IMR-90 (cell line): ENCODE measurements at regions not wholly inside any gene's neighbourhood (a gene's known extent, or its start where the extent isn't known, plus 50 kb on each side); places are given as distances from the start of the nearest gene placed in this dataset.

Experiments used
- ATAC-seq: fragments of 200-7000 bp; cut with Tn5 transposase; 2 replicates; pipeline ENCODE4 v1.9.1; 2020; ENCODE audit warnings: low read depth, mild to moderate bottlenecking, moderate library complexity
- BruUV-seq: library from RNA; stranded (reverse); fragments of 400-500 nt; replicated peaks from 2 replicates; lab custom pipeline; 2021; lab: Mats Ljungman, UMichigan
- CTCF ChIA-PET: fragments of 300-600 bp; formaldehyde crosslinking; extraction: SDS; loops from one replicate; lab custom pipeline; 2021; ENCODE audit warnings: antibody characterized with exemption; lab: Yijun Ruan, JAX
- POLR2A ChIA-PET: fragments of 300-600 bp; sonication (Branson Sonifier 250); formaldehyde crosslinking; loops from one replicate; lab custom pipeline; 2022; ENCODE audit warnings: antibody characterized with exemption; ENCODE audit not compliant: unreplicated experiment; lab: Charles Lee
- DNase-seq: peaks from one replicate; pipeline ENCODE4 v3.0.0; 2013
- H2AFZ ChIP-seq: replicated peaks from 2 replicates; pipeline ENCODE3; 2013; ENCODE audit warnings: low read length, mild to moderate bottlenecking; ENCODE audit not compliant: poor library complexity
- H2AK5ac ChIP-seq: 2 replicates; pipeline ENCODE4 v1.6.1; 2013; ENCODE audit warnings: low read depth, low read length, inconsistent platforms
- H2AK9ac ChIP-seq: replicated peaks from 2 replicates; pipeline ENCODE3; 2013; ENCODE audit warnings: mild to moderate bottlenecking, low read depth, low read length, moderate library complexity; ENCODE audit not compliant: poor library complexity
- H2BK120ac ChIP-seq: 2 replicates; pipeline ENCODE4 v1.6.1; 2013; ENCODE audit warnings: low read depth, low read length, inconsistent platforms
- H2BK15ac ChIP-seq: 3 replicates; pipeline ENCODE4 v1.6.1; 2013; ENCODE audit warnings: low read depth, low read length, inconsistent platforms
- H2BK20ac ChIP-seq: 2 replicates; pipeline ENCODE4 v1.6.1; 2013; ENCODE audit warnings: low read depth, mild to moderate bottlenecking, inconsistent platforms, low read length, moderate library complexity
- H2BK5ac ChIP-seq: 2 replicates; pipeline ENCODE4 v1.6.1; 2013; ENCODE audit warnings: mild to moderate bottlenecking, low read depth, low read length, inconsistent platforms; ENCODE audit not compliant: poor library complexity, severe bottlenecking
- H3K14ac ChIP-seq: replicated peaks from 2 replicates; pipeline ENCODE4 v1.6.1; 2013; ENCODE audit warnings: low read depth, low read length, inconsistent platforms
- H3K18ac ChIP-seq: 2 replicates; pipeline ENCODE4 v1.6.1; 2013; ENCODE audit warnings: low read depth, low read length, control low read depth
- H3K23ac ChIP-seq: 2 replicates; pipeline ENCODE4 v1.6.1; 2013; ENCODE audit warnings: low read depth, low read length, inconsistent platforms
- H3K27ac ChIP-seq: 2 replicates; pipeline ENCODE4 v1.5.1; 2013; ENCODE audit warnings: mild to moderate bottlenecking, control low read depth, low read length; ENCODE audit not compliant: insufficient read depth
- H3K27me3 ChIP-seq: 2 replicates; pipeline ENCODE4 v1.6.1; 2013; ENCODE audit warnings: low read length; ENCODE audit not compliant: control insufficient read depth, insufficient read depth
- H3K36me3 ChIP-seq: 2 replicates; pipeline ENCODE4 v1.6.1; 2013; ENCODE audit warnings: low read length, mixed read lengths; ENCODE audit not compliant: control insufficient read depth, insufficient read depth
- H3K4ac ChIP-seq: 2 replicates; pipeline ENCODE4 v1.6.1; 2013; ENCODE audit warnings: low read depth, low read length, inconsistent platforms
- H3K4me1 ChIP-seq: 2 replicates; pipeline ENCODE4 v1.6.1; 2013; ENCODE audit warnings: low read length, mixed read lengths; ENCODE audit not compliant: control insufficient read depth, insufficient read depth
- H3K4me2 ChIP-seq: 2 replicates; pipeline ENCODE4 v1.6.1; 2013; ENCODE audit warnings: low read depth, mild to moderate bottlenecking, control low read depth, low read length, moderate library complexity
- H3K4me3 ChIP-seq: 2 replicates; pipeline ENCODE4 v1.5.1; 2013; ENCODE audit warnings: low read depth, mild to moderate bottlenecking, control low read depth, low read length, moderate library complexity; ENCODE audit not compliant: insufficient read depth
- H3K56ac ChIP-seq: 2 replicates; pipeline ENCODE4 v1.6.1; 2013; ENCODE audit warnings: low read length, inconsistent platforms; ENCODE audit not compliant: insufficient read depth; ENCODE audit errors: extremely low read depth
- H3K79me1 ChIP-seq, 2 experiments: 2 replicates each; pipeline ENCODE4 v1.6.1; 2013; ENCODE audit warnings: low read length in 2 of 2, inconsistent platforms in 1 of 2, low read depth in 1 of 2
- H3K9ac ChIP-seq: 2 replicates; pipeline ENCODE4 v1.6.1; 2013; ENCODE audit warnings: low read depth, low read length, control low read depth
- H3K9me1 ChIP-seq: 2 replicates; pipeline ENCODE4 v1.6.1; 2013; ENCODE audit warnings: low read length, inconsistent platforms; ENCODE audit not compliant: insufficient read depth
- H3K9me3 ChIP-seq: 2 replicates; pipeline ENCODE4 v1.6.1; 2013; ENCODE audit warnings: low read length; ENCODE audit not compliant: control insufficient read depth, insufficient read depth
- H4K20me1 ChIP-seq: 2 replicates; pipeline ENCODE4 v1.6.1; 2013; ENCODE audit warnings: low read length, inconsistent platforms; ENCODE audit not compliant: insufficient read depth
- H4K5ac ChIP-seq: 2 replicates; pipeline ENCODE4 v1.6.1; 2013; ENCODE audit warnings: mild to moderate bottlenecking, low read depth, low read length, control low read depth
- H4K8ac ChIP-seq, 2 experiments: 2 replicates each; pipeline ENCODE4 v1.6.1; 2013; ENCODE audit warnings: low read depth in 2 of 2, low read length in 2 of 2, control low read depth in 1 of 2, inconsistent platforms in 1 of 2
- H4K91ac ChIP-seq: 2 replicates; pipeline ENCODE4 v1.6.1; 2013; ENCODE audit warnings: low read depth, low read length, inconsistent platforms; ENCODE audit not compliant: insufficient read depth
- CTCF ChIP-seq: conservative IDR thresholded peaks from 2 replicates; pipeline ENCODE4 v1.5.1; 2012; ENCODE audit warnings: mild to moderate bottlenecking, low read depth, low read length, improper control_type of control experiment
- SMC3 ChIP-seq: fragments of 150-350 bp; IDR thresholded peaks from 2 replicates; pipeline ENCODE4 v1.6.1; 2016; ENCODE audit warnings: low read depth, mild to moderate bottlenecking, antibody characterized with exemption, low read length, moderate library complexity
- WGBS, 2 experiments: methylation state at CpG; one replicate each; pipeline versions ENCODE4 v1.1.5 to v1.1.7; 2013; ENCODE audit warnings: missing lambda C conversion rate in 2 of 2; ENCODE audit not compliant: insufficient read length in 1 of 2; ENCODE audit errors: extremely low coverage in 2 of 2; 5-methylcytosine and 5-hydroxymethylcytosine counted together
- dilution Hi-C: fragments of 300-500 bp; cut with HindIII; formaldehyde crosslinking; loops from one replicate; pipeline ENCODE4 v1.14.3; 2018; ENCODE audit warnings: low sequenced_read_pairs; ENCODE audit not compliant: unreplicated experiment
- in situ Hi-C: fragments of 300-500 bp; cut with MboI; formaldehyde crosslinking; loops from 3 replicates; pipeline ENCODE4 v1.14.3; 2019; ENCODE audit warnings: low sequenced_read_pairs, inconsistent platforms, mixed read lengths
- intact Hi-C: fragments of 100-400 bp; cut with micrococcal nuclease; formaldehyde crosslinking; loops from 2 replicates; pipeline ENCODE4 v1.10.0; 2022

GRCh38 chr13:107070792-107071191 is 502.9 kb upstream of the ARGLU1 start:
- Histone ChIP-seq H3K4me3 (no peak overlapping the region), H3K9me3 (no peaks in the 10 kb centered on the region), H3K56ac (no peak overlapping the region), H4K20me1 (no peaks in the 10 kb centered on the region), H3K4ac (no peak overlapping the region), H3K9ac (no peak overlapping the region), H3K36me3 (no peaks in the 10 kb centered on the region), H3K4me1 (peaks cover 4% of the 10 kb centered on the region; the same call in 1 of the 2 replicates), H3K14ac (no peak overlapping the region), H3K18ac (no peak overlapping the region), H3K79me1 (no peaks in the 10 kb centered on the region), H2BK5ac (no peak overlapping the region), H3K27me3 (no peaks in the 10 kb centered on the region), H3K27ac (no peak overlapping the region), H3K9me1 (peaks cover 5% of the 10 kb centered on the region; the same call in 1 of the 2 replicates), H3K4me2 (no peak overlapping the region), H4K5ac (no peak overlapping the region), H3K23ac (no peak overlapping the region), H2BK20ac (no peak overlapping the region), H2BK120ac (no peak overlapping the region), H2AK9ac (no peak overlapping the region), H4K8ac (no peak overlapping the region), H2BK15ac (no peak overlapping the region), H4K91ac (no peak overlapping the region), H2AFZ (no peak overlapping the region), H2AK5ac (no peak overlapping the region)
- no TSS peak for BruUV-seq
- WGBS, 2 experiments, result 93% methylated on average over 3 of the region's 5 CpGs; no CpG with 5 or more reads in 1 of the 2 experiments
- DNase-seq, result no peak
- ATAC-seq, result no peak
- POLR2A ChIA-PET, result no interaction called here
- CTCF ChIA-PET, result interaction anchor here (0.6 kb wide), 1 partner anchor 787 kb away, joined by 5 read pairs; no protein-coding TSS in a partner anchor
- in situ Hi-C loops (no loop called here), intact Hi-C loops (no loop called here), dilution Hi-C loops (no loop called here)
- TF ChIP-seq CTCF, result no peak
- TF ChIP-seq SMC3, result no peak
